ENCODE measurements at regions not wholly inside any gene's neighbourhood (a gene's known extent, or its start where the extent isn't known, plus 50 kb on each side); places are given as distances from the start of the nearest gene placed in this dataset.
"Not testable (repeated sequence)": the region's sequence is repeated elsewhere in the genome, so short reads cannot be mapped to it uniquely, and the experiment has no call there.

DNA sequence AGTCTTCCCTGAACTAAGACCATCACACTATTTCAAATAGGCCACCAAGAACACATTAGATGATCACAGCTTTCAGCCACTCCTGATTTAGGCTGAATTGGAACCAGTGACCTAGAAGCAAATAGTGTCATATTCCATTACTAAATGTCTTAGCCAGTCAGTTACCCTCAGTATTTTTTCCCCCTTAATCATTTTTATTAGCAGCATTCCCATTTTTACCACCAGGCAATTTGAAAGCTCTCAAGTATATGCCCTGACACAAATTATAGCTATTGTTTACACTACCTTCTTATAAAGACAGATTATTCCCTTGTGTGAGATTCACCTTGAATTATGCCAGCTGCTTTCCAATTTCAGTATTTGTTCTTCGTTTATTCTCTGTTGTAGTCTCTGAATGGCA, 1146.9 kb downstream of the PDHA2 start:
- H3K27me3 Mint-ChIP-seq = no peaks in the 10 kb centered on the region
- no peak overlapping the region for H3K4me3 Mint-ChIP-seq
- no peak for ATAC-seq (replicated peaks)
- no peak overlapping the region for H3K27ac Mint-ChIP-seq
- no peaks in the 10 kb centered on the region for H3K4me1 Mint-ChIP-seq
- no peaks in the 10 kb centered on the region for H3K36me3 Mint-ChIP-seq (ENCODE audit: low read depth)
- no peaks in the 10 kb centered on the region for H3K9me3 Mint-ChIP-seq

- Mint-ChIP-seq H3K36me3 (ENCODE audit: low read depth) (no peaks in the 10 kb centered on the region), H3K27ac (no peak overlapping the region), H3K4me1 (no peaks in the 10 kb centered on the region)
Measured at GRCh38 chr4:96991083-96991482, 1151.2 kb downstream of the PDHA2 start.

GRCh38 chr4:96992443-96992842, 1150.8 kb downstream of the STPG2 start:
- Mint-ChIP-seq H3K4me1 (no peaks in the 10 kb centered on the region), H3K27me3 (no peaks in the 10 kb centered on the region)
- ATAC-seq (replicated peaks) = no peak

More at GRCh38 chr4:96991083-96991482, 1151.2 kb downstream of the PDHA2 start:
- Mint-ChIP-seq H3K4me3 (no peak overlapping the region), H3K9me3 (no peaks in the 10 kb centered on the region), H3K27me3 (no peaks in the 10 kb centered on the region)
- ATAC-seq (replicated peaks) = no peak

DNA sequence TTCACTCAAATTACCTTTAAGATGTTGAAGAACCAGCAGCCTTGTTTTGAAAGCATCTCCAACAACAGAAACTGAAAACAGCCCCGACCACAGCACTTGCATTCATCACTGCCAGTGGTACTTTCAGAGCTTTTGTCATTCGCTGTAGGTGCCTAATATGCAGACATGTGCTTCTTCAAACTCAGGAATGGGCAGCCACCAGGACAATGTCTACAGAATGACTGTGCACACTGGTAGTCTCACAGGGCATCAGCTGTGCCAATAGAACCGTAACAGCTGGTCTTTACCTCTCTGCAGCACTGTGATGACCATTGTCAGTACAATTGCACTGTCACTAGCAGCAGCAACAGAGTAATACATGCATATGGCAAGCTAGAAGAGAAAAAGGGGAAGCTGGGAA, 1149.7 kb downstream of the STPG2 start:
- Mint-ChIP-seq H3K36me3 (ENCODE audit: low read depth) (no peaks in the 10 kb centered on the region), H3K9me3 (no peaks in the 10 kb centered on the region), H3K4me1 (no peaks in the 10 kb centered on the region), H3K27ac (no peak overlapping the region), H3K27me3 (no peaks in the 10 kb centered on the region), H3K4me3 (no peak overlapping the region)
- no peak for ATAC-seq (replicated peaks)

More at GRCh38 chr4:96992443-96992842, 1150.8 kb downstream of the STPG2 start:
- Mint-ChIP-seq H3K4me3 (no peak overlapping the region), H3K27ac (no peak overlapping the region), H3K9me3 (no peaks in the 10 kb centered on the region), H3K36me3 (ENCODE audit: low read depth) (no peaks in the 10 kb centered on the region)

DNA sequence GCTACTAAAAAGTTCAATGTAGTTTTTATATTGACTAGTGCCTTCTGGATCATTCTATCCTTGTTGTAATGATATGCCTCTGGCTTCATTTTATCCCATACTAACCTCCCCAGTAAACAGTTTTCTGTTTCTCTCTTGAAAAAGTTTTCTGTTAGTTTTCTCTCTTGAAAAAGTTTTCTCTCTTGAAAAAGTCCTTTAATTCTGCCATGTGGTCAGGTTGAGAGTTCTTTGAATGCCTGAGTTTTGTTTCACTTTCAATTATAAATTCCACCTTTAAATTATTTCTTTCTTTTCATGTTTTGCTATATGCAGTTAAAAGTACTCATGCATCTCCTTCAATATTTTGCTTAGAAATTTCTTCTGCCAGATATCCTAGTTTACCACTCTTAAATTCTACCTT, 1139.6 kb downstream of the STPG2 start:
- H3K27ac Mint-ChIP-seq = no peak overlapping the region
- H3K4me1 Mint-ChIP-seq = no peaks in the 10 kb centered on the region
- H3K36me3 Mint-ChIP-seq (ENCODE audit: low read depth) = no peaks in the 10 kb centered on the region
- no peak for ATAC-seq (replicated peaks)
- H3K27me3 Mint-ChIP-seq = no peaks in the 10 kb centered on the region
- H3K4me3 Mint-ChIP-seq = no peak overlapping the region
- peaks cover 5% of the 10 kb centered on the region for H3K9me3 Mint-ChIP-seq

- Mint-ChIP-seq H3K4me1 (no peaks in the 10 kb centered on the region), H3K36me3 (ENCODE audit: low read depth) (no peaks in the 10 kb centered on the region), H3K9me3 (peaks cover 4% of the 10 kb centered on the region), H3K27me3 (no peaks in the 10 kb centered on the region), H3K4me3 (no peak overlapping the region), H3K27ac (no peak overlapping the region)
- ATAC-seq (replicated peaks) = no peak
Measured at GRCh38 chr4:97013309-97013708, 1130.0 kb downstream of the STPG2 start.

DNA sequence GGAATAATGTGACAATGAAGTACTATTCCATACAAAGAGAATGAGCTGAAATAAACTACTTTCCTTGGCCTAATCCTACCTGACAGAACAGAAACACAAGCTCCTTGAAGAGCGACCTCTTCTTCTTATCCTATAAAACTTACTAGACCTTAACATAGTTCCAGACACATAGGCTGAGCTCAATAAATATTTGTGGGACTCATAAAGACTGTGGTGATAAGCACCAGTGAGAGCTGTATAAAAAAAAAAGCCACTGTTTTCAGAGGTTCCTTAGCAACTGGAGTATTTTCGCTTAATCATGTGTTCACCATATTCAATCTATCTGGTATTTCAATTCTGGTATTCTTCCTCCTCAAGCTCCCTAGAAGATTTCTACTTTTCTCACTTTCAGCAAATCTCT, 1129.6 kb downstream of the STPG2 start:
- Mint-ChIP-seq H3K36me3 (ENCODE audit: low read depth) (no peaks in the 10 kb centered on the region), H3K27ac (no peak overlapping the region), H3K27me3 (no peaks in the 10 kb centered on the region), H3K4me3 (no peak overlapping the region), H3K4me1 (no peaks in the 10 kb centered on the region), H3K9me3 (peaks cover 4% of the 10 kb centered on the region)
- no peak for ATAC-seq (replicated peaks)

DNA sequence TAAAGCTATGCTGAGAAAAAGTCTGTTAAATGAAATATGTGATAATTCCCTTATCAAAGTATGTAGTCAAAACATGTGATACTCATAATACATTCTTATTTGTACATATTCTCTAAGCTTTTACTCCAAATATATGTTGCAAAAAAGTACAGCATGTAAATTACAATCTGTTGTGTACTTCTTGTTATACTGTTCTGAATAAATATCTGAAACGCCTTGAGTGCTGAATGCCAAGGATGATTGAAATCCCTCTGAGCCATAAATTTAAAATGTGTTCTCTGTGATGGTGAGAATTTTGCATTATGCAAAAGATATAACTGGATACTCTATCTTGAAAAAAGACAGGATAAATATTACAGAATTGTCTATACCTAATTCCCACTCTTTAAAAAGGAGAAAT, 1128.0 kb downstream of the STPG2 start:
- Mint-ChIP-seq H3K4me3 (no peak overlapping the region), H3K36me3 (ENCODE audit: low read depth) (no peaks in the 10 kb centered on the region), H3K9me3 (peaks cover 4% of the 10 kb centered on the region), H3K27ac (no peak overlapping the region), H3K4me1 (no peaks in the 10 kb centered on the region), H3K27me3 (no peaks in the 10 kb centered on the region)
- ATAC-seq (replicated peaks) = no peak

DNA sequence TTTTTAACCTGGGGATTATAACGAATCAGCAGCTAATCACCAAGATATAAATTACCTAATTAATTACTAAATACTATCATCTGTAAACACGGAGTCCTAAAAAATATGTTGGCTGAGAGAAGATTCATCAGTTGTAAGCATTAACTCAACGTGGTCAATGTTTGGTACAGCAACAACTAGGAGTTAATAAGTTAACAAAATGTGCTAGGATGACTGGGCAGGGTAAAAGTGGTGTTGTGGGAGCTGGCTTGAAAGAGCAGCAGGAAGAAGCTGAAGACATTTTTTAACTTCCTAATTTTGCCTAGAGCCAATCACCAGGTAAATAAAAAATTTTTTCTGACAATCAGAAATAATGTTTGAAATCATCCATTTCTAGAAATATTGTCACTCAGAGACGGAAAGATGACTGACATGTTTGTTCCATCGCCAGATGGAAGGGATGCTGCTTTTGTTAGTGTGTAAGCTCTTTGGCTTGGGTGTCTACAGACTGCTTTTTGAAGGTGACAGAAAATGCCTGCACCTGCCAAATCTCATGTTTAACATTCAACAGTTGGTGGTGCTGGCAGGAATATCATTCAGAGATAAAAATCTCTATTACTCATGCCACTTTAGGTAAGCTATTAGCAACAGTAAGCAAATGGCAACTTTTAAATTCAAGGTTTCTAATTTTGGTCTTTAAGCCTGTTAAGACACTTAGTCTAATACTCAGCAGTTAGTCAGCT, 1126.9 kb downstream of the STPG2 start:
- no peak for ATAC-seq (replicated peaks)
- H3K36me3 Mint-ChIP-seq (ENCODE audit: low read depth) = no peaks in the 10 kb centered on the region
- no peak overlapping the region for H3K4me3 Mint-ChIP-seq
- H3K27me3 Mint-ChIP-seq = no peaks in the 10 kb centered on the region
- no peaks in the 10 kb centered on the region for H3K4me1 Mint-ChIP-seq
- H3K9me3 Mint-ChIP-seq = peaks cover 4% of the 10 kb centered on the region
- H3K27ac Mint-ChIP-seq = no peak overlapping the region

DNA sequence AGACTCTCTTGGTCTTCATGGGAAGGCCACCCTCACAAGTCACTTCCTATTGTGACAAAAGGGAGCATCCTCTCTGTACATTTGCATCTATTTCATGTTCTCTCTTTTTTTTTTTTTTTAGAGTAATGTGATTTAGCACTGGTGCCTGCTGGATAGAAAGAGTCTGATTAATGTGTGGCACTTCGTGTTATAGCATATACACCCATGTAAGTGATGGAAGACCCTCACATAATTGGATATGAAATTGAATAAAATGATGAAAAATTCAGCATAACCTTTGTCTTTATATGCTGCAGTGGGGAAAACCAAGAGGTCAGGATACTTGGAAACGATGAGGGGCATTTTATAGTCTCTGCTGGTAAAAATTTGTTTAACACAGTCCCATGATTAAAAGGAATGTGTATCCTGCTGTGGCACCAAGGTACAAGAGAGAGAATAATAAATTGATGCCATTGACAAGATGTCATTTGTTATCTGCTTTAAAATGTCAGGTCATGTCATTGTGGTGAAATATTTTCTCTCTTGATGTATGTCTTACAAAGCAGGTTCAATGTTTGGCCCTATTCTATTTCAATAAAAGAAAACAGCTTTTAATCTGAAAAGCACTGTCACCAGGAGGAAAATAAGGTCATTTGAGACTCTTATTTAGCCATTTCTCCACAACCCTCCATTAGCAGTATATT, 1115.4 kb downstream of the STPG2 start:
- Mint-ChIP-seq H3K9me3 (peaks cover 3% of the 10 kb centered on the region), H3K27me3 (no peaks in the 10 kb centered on the region), H3K27ac (no peak overlapping the region), H3K4me3 (no peak overlapping the region), H3K36me3 (ENCODE audit: low read depth) (no peaks in the 10 kb centered on the region), H3K4me1 (no peaks in the 10 kb centered on the region)
- ATAC-seq (replicated peaks) = no peak

- no peak for ATAC-seq (replicated peaks)
Measured at GRCh38 chr4:97028785-97029184, 1114.5 kb downstream of the STPG2 start.

GRCh38 chr4:97037411-97038145, 1105.7 kb downstream of the STPG2 start:
- ATAC-seq (replicated peaks); H3K27me3 Mint-ChIP-seq; H3K9me3 Mint-ChIP-seq; H3K4me1 Mint-ChIP-seq; H3K36me3 Mint-ChIP-seq (ENCODE audit: low read depth); H3K4me3 Mint-ChIP-seq; H3K27ac Mint-ChIP-seq: not testable (repeated sequence)

More at GRCh38 chr4:97028785-97029184, 1114.5 kb downstream of the STPG2 start:
- no peaks in the 10 kb centered on the region for H3K36me3 Mint-ChIP-seq (ENCODE audit: low read depth)
- H3K4me1 Mint-ChIP-seq = no peaks in the 10 kb centered on the region
- H3K4me3 Mint-ChIP-seq = no peak overlapping the region
- no peaks in the 10 kb centered on the region for H3K27me3 Mint-ChIP-seq
- H3K9me3 Mint-ChIP-seq = no peaks in the 10 kb centered on the region
- no peak overlapping the region for H3K27ac Mint-ChIP-seq

DNA sequence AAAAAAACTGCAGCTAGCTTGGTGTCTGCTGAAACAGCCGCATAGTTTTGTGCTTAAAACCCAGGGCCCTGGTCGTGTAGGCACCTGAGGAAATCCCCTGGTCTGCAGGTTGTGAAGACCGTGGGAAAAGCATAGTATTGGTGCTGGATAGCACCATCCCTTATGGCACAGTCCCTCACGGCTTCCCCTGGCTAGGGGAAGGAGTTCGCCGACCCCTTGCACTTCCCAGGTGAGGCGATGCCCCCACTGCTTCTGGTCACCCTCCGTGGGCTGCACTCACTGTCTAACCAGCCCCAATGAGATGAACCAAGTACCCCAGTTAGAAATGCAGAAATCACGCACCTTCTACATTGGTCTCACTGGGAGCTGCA, 1105.1 kb downstream of the STPG2 start:
- Mint-ChIP-seq H3K4me3 (no peak overlapping the region), H3K4me1 (no peaks in the 10 kb centered on the region), H3K27ac (no peak overlapping the region), H3K9me3 (peaks cover 3% of the 10 kb centered on the region), H3K27me3 (no peaks in the 10 kb centered on the region), H3K36me3 (ENCODE audit: low read depth) (no peaks in the 10 kb centered on the region)
- ATAC-seq (replicated peaks) = no peak

DNA sequence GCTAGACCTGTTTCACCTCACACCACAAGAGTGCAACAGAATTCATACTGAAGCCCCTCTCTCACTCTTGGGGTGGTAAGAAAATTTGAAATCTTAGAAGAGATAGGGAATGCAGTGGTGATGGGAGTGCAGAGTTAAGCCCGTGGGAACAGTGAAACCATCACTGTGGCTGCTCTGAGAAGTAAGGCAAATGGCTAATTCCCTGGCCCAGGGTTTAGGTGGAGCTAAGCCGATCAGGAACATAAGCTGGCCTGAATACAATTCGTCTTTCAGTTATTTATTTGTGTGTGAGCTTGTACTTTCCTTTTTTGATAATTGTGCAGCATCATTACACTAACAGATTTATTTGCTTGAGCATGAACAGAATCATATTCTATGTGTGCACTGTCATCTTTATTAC, 1070.6 kb downstream of the STPG2 start:
- Mint-ChIP-seq H3K27me3 (no peaks in the 10 kb centered on the region), H3K27ac (no peak overlapping the region), H3K9me3 (no peaks in the 10 kb centered on the region), H3K4me1 (no peaks in the 10 kb centered on the region), H3K36me3 (ENCODE audit: low read depth) (no peaks in the 10 kb centered on the region), H3K4me3 (no peak overlapping the region)
- no peak for ATAC-seq (replicated peaks)

DNA sequence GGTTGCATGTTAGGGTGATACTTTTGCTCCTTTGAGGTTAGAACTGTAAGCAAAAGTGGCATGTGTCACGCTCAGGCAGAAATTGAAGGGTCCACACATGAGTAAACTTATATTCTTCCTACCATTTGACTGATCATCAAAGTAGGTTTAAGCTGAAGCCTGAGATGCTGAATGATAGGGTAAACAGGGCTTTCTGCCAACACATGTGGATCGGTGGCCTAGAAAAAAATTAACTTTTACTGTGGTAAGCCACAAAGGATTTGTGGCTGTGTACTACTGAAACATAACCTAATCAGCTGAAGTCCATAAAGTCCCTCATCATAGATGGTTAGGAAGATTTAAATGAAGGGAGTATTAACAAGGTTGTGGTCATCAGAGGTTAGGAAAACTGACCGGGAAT, 1070.1 kb downstream of the STPG2 start:
- Mint-ChIP-seq H3K9me3 (no peaks in the 10 kb centered on the region), H3K36me3 (ENCODE audit: low read depth) (no peaks in the 10 kb centered on the region), H3K4me3 (no peak overlapping the region), H3K4me1 (no peaks in the 10 kb centered on the region), H3K27ac (no peak overlapping the region), H3K27me3 (no peaks in the 10 kb centered on the region)
- no peak for ATAC-seq (replicated peaks)
